GM19397 (cell line): ENCODE measurements at regions not wholly inside any gene's neighbourhood (a gene's known extent, or its start where the extent isn't known, plus 50 kb on each side); places are given as distances from the start of the nearest gene placed in this dataset.
"Not testable (repeated sequence)": the region's sequence is repeated elsewhere in the genome, so short reads cannot be mapped to it uniquely, and the experiment has no call there.

Source experiments
- ATAC-seq: cut with Tn5 transposase; IDR thresholded peaks from one replicate; pipeline ENCODE4 v1.9.1; 2021; ENCODE audit warnings: mild to moderate bottlenecking, moderate library complexity; ENCODE audit not compliant: unreplicated experiment

DNA sequence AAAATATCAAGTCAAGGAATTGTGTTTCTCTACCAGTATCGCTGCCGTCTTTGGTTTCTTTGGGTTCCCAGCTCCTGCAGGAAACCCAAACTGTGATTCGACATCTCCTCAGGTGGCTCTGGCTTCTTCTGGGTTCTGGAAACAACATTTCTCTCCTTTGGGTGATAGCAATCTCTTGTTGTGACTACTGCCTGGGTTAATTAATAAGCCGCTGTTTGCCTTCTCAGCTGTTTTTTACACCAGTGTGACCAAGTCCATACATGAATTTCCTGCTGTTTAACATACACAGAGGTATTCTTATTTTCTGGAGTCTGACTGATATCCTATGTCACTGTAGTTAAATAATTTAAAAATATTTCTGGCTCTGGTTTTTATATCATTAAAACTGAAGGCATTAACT, 112.5 kb upstream of the DCC start:
- no peak for ATAC-seq

- no peak for ATAC-seq
Measured at GRCh38 chr18:52228166-52228565, 111.8 kb upstream of the DCC start.

DNA sequence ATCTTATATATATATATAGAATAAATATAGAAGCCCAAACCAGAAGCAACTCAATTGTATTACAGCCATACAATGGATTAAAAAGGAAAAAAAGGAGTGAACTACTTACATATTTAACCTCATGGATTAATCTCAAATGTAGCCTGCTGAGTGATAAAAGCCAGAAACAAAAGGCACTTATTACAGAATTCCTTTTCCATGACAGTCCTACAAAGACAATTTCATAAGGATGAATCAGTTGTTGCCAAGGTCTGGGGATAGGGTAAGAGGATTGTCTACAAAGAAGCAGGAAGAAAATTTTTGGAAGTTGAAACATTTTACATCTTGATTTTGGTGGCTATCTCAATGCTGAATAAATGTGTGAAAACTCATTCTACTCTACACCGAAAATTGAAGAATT, 103.9 kb upstream of the DCC start:
- no peak for ATAC-seq

- no peak for ATAC-seq
Measured at GRCh38 chr18:52237551-52237950, 102.4 kb upstream of the DCC start.

DNA sequence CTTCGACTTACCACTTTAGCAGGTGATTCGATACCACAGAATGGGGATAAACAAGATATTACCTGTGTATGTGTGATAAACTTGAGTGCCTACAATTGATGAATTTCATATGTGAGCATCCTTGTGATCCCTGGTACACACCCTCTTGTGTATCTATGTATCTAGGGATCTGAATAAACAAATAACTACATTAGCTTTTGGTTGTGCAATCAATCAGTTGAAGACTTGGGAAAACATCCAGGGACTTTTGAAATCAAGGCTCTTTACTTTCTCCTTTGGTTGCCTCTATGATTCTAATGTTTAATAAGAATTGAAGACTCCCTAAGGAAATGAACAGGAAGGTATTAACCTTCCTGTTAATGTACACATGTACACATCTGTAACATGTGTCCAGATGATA, 97.3 kb upstream of the DCC start:
- ATAC-seq: no peak

DNA sequence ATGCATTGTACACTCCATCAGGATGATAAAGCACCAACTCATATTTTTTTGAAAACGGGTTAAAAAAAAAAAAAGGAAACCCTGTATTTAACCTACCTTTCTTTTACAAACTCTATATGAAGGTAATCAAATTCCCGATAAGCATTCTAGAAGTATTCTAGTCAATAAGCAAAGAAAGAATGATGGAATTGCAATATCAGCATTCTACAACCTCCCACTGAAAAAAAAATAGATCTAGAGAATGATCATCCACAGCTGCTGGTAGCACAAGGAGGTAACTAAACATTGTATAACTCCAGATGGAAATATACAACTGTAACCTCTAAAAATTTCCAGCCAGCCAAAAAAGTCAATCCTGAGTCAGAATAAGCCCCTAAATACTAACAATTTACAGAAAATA, 95.3 kb upstream of the DCC start:
- no peak for ATAC-seq

DNA sequence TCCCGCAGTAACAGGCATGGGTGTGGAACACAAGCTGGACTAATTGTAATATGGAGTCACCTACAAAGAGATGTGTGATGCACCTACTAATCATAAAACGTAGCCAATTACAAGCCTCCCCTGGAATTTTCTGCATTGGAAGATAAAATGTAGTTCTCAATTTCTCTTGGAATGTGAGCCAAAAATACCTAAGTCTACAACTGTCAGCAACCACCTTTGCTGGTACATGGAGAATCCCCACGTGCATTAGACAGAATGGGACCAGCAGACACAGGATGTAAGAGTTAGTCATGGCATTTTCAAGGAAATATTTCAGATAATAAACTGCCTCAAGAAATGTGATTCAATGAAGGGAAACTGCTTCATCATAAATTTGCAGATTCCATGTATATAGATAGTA, 85.6 kb upstream of the DCC start:
- ATAC-seq: no peak

DNA sequence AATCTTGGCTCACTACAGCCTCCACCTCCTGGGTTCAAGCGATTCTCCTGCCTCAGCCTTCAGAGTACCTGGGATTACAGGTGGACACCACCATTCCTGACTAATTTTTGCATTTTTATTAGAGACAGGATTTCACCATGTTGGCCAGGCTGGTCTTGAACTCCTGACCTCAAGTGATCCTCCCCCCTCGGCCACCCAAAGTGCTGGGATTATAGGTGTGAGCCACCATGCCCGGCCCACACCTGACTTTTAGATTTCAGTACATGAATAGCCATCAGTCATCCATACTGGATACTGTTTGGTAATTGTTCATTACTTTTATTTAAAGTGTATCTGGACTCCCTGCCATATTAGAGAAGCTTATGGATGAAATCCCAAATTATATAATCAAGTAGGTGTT, 82.6 kb upstream of the DCC start:
- ATAC-seq: not testable (repeated sequence)

GRCh38 chr18:52275817-52276216, 64.2 kb upstream of the DCC start:
- ATAC-seq: no peak

- ATAC-seq: no peak
Measured at GRCh38 chr18:52277785-52278184, 62.2 kb upstream of the DCC start.

DNA sequence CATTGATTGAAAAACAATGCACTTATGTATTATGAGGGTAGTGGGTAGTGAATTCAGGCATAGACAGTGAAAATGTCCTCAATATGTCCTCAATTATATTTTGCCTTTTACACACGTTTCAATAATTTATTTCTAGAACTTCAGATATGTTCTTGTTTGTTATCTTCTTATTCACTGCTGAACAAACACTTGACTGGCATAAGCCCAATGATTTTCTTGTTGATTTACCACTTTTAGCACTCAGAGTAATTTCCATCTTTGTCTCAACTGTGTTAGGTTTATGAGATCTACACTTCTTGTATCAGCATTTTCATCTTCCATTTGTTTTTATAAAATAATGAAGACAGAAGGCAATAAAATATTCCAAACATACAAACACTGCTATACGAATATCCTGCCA, 61.8 kb upstream of the DCC start:
- ATAC-seq: no peak

DNA sequence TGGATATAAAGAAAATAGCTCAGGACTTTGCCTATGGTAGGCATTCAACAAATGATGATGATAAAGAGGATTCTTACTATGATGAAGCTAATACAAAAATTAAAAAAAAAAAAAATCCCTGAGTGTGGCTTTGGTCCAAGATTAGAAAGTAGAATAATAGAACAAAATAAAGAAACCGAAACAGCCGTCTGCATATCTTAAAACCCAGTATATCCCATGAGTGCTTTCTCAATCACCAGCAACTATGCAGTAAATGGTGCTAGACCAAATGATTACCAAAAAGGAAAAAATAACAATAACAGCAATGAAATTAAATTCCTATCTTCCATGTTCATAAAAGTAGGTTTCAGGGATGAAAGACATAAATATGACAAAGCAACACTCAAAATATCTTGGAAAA, 59.3 kb upstream of the DCC start:
- ATAC-seq: no peak

GRCh38 chr18:52283927-52284326, 56.1 kb upstream of the DCC start:
- ATAC-seq: no peak

DNA sequence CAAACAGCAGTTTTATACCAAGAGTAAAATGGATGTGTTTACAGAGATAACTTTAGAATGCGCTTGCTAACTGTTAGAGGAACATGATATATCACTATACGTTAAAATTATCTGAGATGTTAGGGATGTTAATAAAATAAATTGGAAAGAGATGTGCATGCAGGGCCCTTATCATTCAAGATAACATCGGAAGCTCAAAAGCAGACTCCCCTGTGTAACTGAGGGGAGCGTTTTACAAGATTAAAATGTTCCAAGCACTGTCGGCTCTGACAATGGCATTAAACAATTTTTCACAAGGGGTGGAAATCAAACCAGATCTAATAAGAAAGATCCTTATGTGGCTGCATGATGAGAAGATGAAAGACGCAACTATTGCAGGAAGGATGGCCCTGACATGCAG, 53.3 kb upstream of the DCC start:
- no peak for ATAC-seq

- no peak for ATAC-seq
Measured at GRCh38 chr18:52287151-52287550, 52.8 kb upstream of the DCC start.

- no peak for ATAC-seq
Measured at GRCh38 chr18:52288403-52289004, 51.5 kb upstream of the DCC start.

DNA sequence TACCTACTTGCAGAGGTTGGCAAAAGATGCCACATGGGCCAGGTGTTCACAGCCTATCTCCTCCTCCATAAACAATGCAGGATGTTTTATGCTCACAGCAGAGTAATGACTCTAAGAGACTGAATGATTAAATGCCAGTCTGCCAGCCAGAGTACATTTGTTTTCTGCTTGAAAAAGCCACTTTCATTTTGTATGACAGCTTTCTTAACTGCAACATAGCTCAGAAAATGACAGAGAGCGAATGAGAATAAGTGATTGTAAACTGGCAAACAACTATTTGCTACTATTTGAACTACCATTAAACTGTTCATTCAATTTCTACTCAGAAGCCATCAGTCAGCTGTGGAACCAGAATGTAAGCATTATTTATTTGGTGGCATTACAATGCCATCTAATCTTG, 50.6 kb upstream of the DCC start:
- ATAC-seq: no peak
